Stimulated activated CD4-positive, alpha-beta T cell treated with anti-CD3 and anti-CD28 coated beads, Interleukin-2, amount 100 ng/mL, for 48 hours (primary cell): ENCODE measurements at regions not wholly inside any gene's neighbourhood (a gene's known extent, or its start where the extent isn't known, plus 50 kb on each side); places are given as distances from the start of the nearest gene placed in this dataset.

Experiments
- DNase-seq, 2 donors: peaks; one replicate each; pipeline ENCODE4 v3.0.0-alpha.2; 2020

- no peak for DNase-seq
These were observed 54.4 kb upstream of the P2RY1 start for GRCh38 chr3:152780553-152780952.

GRCh38 chr3:152785051-152785450 lies 49.9 kb upstream of the P2RY1 start:
- no peak for DNase-seq
